A549 (cell line): ENCODE measurements at regions not wholly inside any gene's neighbourhood (a gene's known extent, or its start where the extent isn't known, plus 50 kb on each side); places are given as distances from the start of the nearest gene placed in this dataset.

Experiments
- BHLHE40 ChIP-seq: IDR thresholded peaks from 2 replicates; pipeline ENCODE4 v1.6.1; 2012; ENCODE audit warnings: low read depth, low read length, inconsistent platforms
- CHD4 ChIP-seq: fragments of 200-600 bp; sonication (generic); IDR thresholded peaks from 2 replicates; pipeline ENCODE4 v1.6.1; 2016; ENCODE audit warnings: antibody characterized with exemption, mild to moderate bottlenecking, borderline replicate concordance
- CTCF ChIP-seq: fragments of >200 bp; sonication (Bioruptor Twin); formaldehyde crosslinking; IDR thresholded peaks from 3 replicates; pipeline ENCODE4 v1.5.1; 2016
- EHMT2 ChIP-seq: fragments of 200-600 bp; sonication (generic); IDR thresholded peaks from 2 replicates; pipeline ENCODE4 v1.6.1; 2016; ENCODE audit warnings: antibody characterized with exemption, low read depth, mild to moderate bottlenecking, moderate library complexity
- ELK1 ChIP-seq: fragments of 150-350 bp; IDR thresholded peaks from 2 replicates; pipeline ENCODE4 v1.6.1; 2014; ENCODE audit warnings: low read depth, mild to moderate bottlenecking, low read length
- EP300 ChIP-seq, 2 experiments: fragments of >200 bp; sonication (Bioruptor Twin); formaldehyde crosslinking; IDR thresholded peaks; 2 replicates in 1 of 2; 3 replicates in 1 of 2; pipeline ENCODE4 v1.6.1; 2016 to 2017
- ESRRA ChIP-seq: fragments of 150-350 bp; IDR thresholded peaks from 2 replicates; pipeline ENCODE4 v1.6.1; 2014; ENCODE audit warnings: mild to moderate bottlenecking, low read length, borderline replicate concordance
- KDM5A ChIP-seq: fragments of 200-600 bp; sonication (generic); IDR thresholded peaks from 2 replicates; pipeline ENCODE4 v1.6.1; 2016; ENCODE audit warnings: antibody characterized with exemption, mild to moderate bottlenecking
- POLR2A ChIP-seq: IDR thresholded peaks from 2 replicates; pipeline ENCODE4 v1.6.1; 2012; ENCODE audit warnings: mild to moderate bottlenecking, low read length
- RCOR1 ChIP-seq: fragments of 150-350 bp; IDR thresholded peaks from 2 replicates; pipeline ENCODE4 v1.6.1; 2014; ENCODE audit warnings: antibody characterized with exemption, low read length, low read depth
- REST ChIP-seq: fragments of 200-600 bp; sonication (generic); IDR thresholded peaks from 2 replicates; pipeline ENCODE4 v1.6.1; 2016; ENCODE audit warnings: antibody characterized with exemption, mild to moderate bottlenecking, moderate library complexity

GRCh38 chr21:39060485-39061083 lies 122.7 kb downstream of the PSMG1 start:
- TF ChIP-seq ESRRA (no peak), RCOR1 (no peak), REST (no peak), BHLHE40 (no peak), EP300 (IDR thresholded peaks at IDR 0.05) (no peak), CTCF (no peak), POLR2A (no peak), ELK1 (no peak), CHD4 (no peak), KDM5A (no peak), EHMT2 (no peak)
